ENCODE measurements at regions not wholly inside any gene's neighbourhood (a gene's known extent, or its start where the extent isn't known, plus 50 kb on each side); places are given as distances from the start of the nearest gene placed in this dataset.

DNA sequence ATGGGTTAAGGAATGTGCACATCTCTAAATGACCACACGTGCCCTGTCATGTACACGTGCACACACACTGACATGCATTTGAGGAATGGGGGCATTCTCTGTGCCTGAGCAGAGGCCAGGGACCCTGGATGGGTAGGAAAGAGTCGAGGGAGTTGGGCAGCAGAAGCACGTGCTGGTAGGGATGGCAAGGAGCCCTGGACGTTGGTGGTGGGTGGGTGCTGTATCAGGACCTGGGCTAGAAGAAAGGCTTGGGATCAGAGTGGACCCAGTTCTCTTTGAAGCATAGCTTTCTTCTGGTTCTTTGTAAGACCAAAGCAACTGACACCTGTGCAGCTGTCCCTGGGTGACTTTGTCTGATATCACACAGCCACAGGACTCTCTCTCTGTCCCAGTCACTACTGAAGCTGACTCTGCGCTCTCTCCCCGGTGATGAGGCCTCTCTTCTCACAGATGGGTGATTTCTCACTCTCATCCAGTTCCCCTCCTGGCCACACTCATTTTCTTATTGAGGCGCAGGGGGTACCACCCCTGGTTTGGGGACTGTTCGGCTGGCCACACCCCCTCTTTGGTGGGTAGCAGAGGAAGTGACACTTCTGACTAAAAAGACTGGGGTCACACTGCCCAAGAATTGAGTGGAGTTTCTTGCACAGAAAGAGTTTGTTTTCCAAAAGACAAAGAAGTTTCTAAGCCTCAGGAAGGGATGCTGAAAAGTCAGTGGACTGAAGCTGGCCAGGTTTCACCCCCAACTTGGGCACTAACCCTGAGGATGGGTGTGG lies 171.7 kb upstream of the RTL1 start:
- Histone ChIP-seq H3K4me3 (ENCODE audit: insufficient read depth in 1 of 2, low read depth in 1 of 2, low read length in 2 of 2) (no peak overlapping the region), H2AK5ac (ENCODE audit: low read length, severe bottlenecking) (peak overlapping the region; percentile 77), H3K79me1 (replicated peaks; ENCODE audit: low read length, poor library complexity, severe bottlenecking) (no peaks in the 10 kb centered on the region), H3K4ac (ENCODE audit: low read depth in 1 of 2, low read length in 2 of 2) (no peak overlapping the region), H2BK15ac (ENCODE audit: low read depth, poor library complexity, severe bottlenecking) (no peak overlapping the region), H3K14ac (ENCODE audit: low read length in 2 of 2) (peak overlapping the region in 1 of 2 experiments; percentile 14), H3K4me2 (ENCODE audit: low read length, poor library complexity, severe bottlenecking) (no peak overlapping the region), H4K91ac (ENCODE audit: low read length) (no peak overlapping the region), H3K9ac (ENCODE audit: low read length) (no peak overlapping the region), H3K4me1 (ENCODE audit: control insufficient read depth, insufficient read depth, low read depth, low read length) (peaks cover 60% of the 10 kb centered on the region), H3K23ac (ENCODE audit: low read length in 2 of 2) (no peak overlapping the region), H3K18ac (ENCODE audit: low read depth in 1 of 2, low read length in 2 of 2) (peak overlapping the region in 1 of 2 experiments; percentile 28), H4K8ac (ENCODE audit: low read length) (no peak overlapping the region), H2BK5ac (ENCODE audit: low read depth, low read length, poor library complexity, severe bottlenecking) (no peak overlapping the region), H2AFZ (ENCODE audit: low read depth, low read length) (no peak overlapping the region), H3K9me3 (ENCODE audit: control insufficient read depth, low read length) (no peaks in the 10 kb centered on the region), H3K27ac (ENCODE audit: low read length, poor library complexity, severe bottlenecking) (no peak overlapping the region), H3K27me3 (ENCODE audit: control insufficient read depth in 1 of 2, insufficient read depth in 1 of 2, low read length in 2 of 2) (peaks cover 0 to 46% of the 10 kb centered on the region in 2 experiments), H3K36me3 (ENCODE audit: control insufficient read depth in 1 of 2, insufficient read depth in 2 of 2, low read depth in 1 of 2, low read length in 2 of 2) (peaks cover 0 to 22% of the 10 kb centered on the region in 2 experiments), H2BK120ac (ENCODE audit: low read depth, low read length) (no peak overlapping the region), H2BK12ac (ENCODE audit: low read length in 2 of 2) (no peak overlapping the region)
- no peak for DNase-seq
- 78% methylated on average over 8 of the region's 9 CpGs for WGBS

DNA sequence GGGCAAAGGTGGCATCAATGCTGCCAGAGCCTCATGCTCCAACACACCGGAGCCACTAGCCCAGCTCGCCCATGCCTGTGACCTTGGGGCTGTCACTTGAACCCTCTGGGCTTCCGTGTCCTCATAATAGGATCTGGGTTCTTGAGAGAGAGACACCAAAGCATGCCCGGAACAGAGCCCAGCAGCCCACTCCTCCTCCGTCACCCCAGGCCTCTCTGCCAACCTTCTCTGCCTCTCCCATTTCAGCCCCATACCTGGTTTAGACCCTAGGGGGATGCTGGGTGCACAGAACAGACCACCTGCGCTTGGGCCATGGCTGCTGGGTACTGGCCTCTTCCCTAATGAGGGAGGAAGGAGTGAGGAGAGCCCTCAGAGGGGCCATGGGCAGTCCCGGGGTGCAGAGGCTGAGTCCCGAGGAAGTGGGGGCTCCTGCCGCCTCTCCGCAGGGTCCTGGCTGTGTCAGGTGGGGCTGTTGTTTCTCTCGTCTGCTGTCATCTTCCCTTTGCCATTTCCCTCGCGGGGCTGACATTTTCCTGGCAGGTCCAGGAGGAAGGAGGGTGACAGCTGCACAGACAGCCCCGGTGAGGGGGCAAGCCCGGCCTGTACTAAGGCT lies 172.4 kb upstream of the RTL1 start:
- H3K18ac ChIP-seq (ENCODE audit: low read depth in 1 of 2, low read length in 2 of 2) = no peak overlapping the region
- H3K79me1 ChIP-seq (replicated peaks; ENCODE audit: low read length, poor library complexity, severe bottlenecking) = no peaks in the 10 kb centered on the region
- H3K27me3 ChIP-seq (ENCODE audit: control insufficient read depth in 1 of 2, insufficient read depth in 1 of 2, low read length in 2 of 2) = peaks cover 0 to 53% of the 10 kb centered on the region in 2 experiments
- H4K8ac ChIP-seq (ENCODE audit: low read length) = no peak overlapping the region
- H3K9ac ChIP-seq (ENCODE audit: low read length) = no peak overlapping the region
- peaks cover 0 to 15% of the 10 kb centered on the region in 2 experiments for H3K36me3 ChIP-seq (ENCODE audit: control insufficient read depth in 1 of 2, insufficient read depth in 2 of 2, low read depth in 1 of 2, low read length in 2 of 2)
- H2BK5ac ChIP-seq (ENCODE audit: low read depth, low read length, poor library complexity, severe bottlenecking) = no peak overlapping the region
- WGBS = 74% methylated on average over 14 of the region's 15 CpGs
- H2BK15ac ChIP-seq (ENCODE audit: low read depth, poor library complexity, severe bottlenecking) = no peak overlapping the region
- H3K27ac ChIP-seq (ENCODE audit: low read length, poor library complexity, severe bottlenecking) = no peak overlapping the region
- no peak overlapping the region for H3K4me2 ChIP-seq (ENCODE audit: low read length, poor library complexity, severe bottlenecking)
- H3K23ac ChIP-seq (ENCODE audit: low read length in 2 of 2) = no peak overlapping the region
- H3K4ac ChIP-seq (ENCODE audit: low read depth in 1 of 2, low read length in 2 of 2) = no peak overlapping the region
- no peak overlapping the region for H2AK5ac ChIP-seq (ENCODE audit: low read length, severe bottlenecking)
- peaks cover 60% of the 10 kb centered on the region for H3K4me1 ChIP-seq (ENCODE audit: control insufficient read depth, insufficient read depth, low read depth, low read length)
- no peak overlapping the region for H2AFZ ChIP-seq (ENCODE audit: low read depth, low read length)
- no peak overlapping the region for H3K14ac ChIP-seq (ENCODE audit: low read length in 2 of 2)
- DNase-seq = no peak
- H2BK12ac ChIP-seq (ENCODE audit: low read length in 2 of 2) = no peak overlapping the region
- no peak overlapping the region for H4K91ac ChIP-seq (ENCODE audit: low read length)
- H3K4me3 ChIP-seq (ENCODE audit: insufficient read depth in 1 of 2, low read depth in 1 of 2, low read length in 2 of 2) = no peak overlapping the region
- no peak overlapping the region for H2BK120ac ChIP-seq (ENCODE audit: low read depth, low read length)
- H3K9me3 ChIP-seq (ENCODE audit: control insufficient read depth, low read length) = no peaks in the 10 kb centered on the region

DNA sequence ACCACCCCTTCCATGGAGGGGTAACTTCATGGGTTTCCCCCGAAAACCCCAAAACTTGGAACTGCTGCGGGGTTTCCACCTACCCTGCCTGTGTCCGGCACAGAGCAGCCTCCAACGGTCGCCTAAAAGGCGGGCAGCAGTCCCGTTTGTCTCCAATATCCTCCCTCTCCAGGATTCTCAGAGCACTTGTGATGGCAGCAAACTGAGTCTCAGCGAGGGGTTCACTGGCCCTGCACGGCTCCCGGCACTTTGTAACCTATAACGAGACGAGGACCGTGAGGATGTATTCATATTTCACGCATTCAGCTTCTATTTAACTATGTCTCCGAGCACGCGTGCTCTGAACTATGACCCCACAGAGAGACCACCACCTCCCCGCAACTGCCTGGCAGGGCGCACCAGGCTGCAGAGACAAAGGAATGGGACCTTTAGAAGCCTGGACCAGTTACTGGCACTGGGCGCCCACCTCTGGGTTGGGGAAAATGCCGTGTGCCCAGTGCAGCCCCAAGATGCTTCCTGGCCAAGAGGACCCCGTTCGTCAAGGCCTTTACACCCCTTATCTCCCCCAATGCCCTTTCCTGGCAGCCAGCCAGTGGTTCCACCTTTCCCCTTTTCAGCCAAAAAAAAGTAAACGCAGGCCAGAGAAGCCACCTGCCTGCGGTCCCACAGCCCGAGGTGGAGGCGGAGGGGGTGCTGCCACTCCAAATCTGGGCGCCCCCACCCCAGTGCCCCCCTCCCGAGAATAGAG lies 173.1 kb upstream of the RTL1 start:
- no peak overlapping the region for H2AFZ ChIP-seq (ENCODE audit: low read depth, low read length)
- no peak overlapping the region for H3K14ac ChIP-seq (ENCODE audit: low read length in 2 of 2)
- no peak overlapping the region for H2BK15ac ChIP-seq (ENCODE audit: low read depth, poor library complexity, severe bottlenecking)

More for the DNA sequence above, 173.1 kb upstream of the RTL1 start:
- H4K91ac ChIP-seq (ENCODE audit: low read length) = no peak overlapping the region
- H2BK120ac ChIP-seq (ENCODE audit: low read depth, low read length) = no peak overlapping the region
- no peak overlapping the region for H4K8ac ChIP-seq (ENCODE audit: low read length)
- peaks cover 56% of the 10 kb centered on the region for H3K4me1 ChIP-seq (ENCODE audit: control insufficient read depth, insufficient read depth, low read depth, low read length)
- H3K36me3 ChIP-seq (ENCODE audit: control insufficient read depth in 1 of 2, insufficient read depth in 2 of 2, low read depth in 1 of 2, low read length in 2 of 2) = peaks cover 0 to 9% of the 10 kb centered on the region in 2 experiments
- no peak overlapping the region for H3K9ac ChIP-seq (ENCODE audit: low read length)
- H3K27me3 ChIP-seq (ENCODE audit: control insufficient read depth in 1 of 2, insufficient read depth in 1 of 2, low read length in 2 of 2) = peaks cover 0 to 53% of the 10 kb centered on the region in 2 experiments
- H3K18ac ChIP-seq (ENCODE audit: low read depth in 1 of 2, low read length in 2 of 2) = peak overlapping the region in 1 of 2 experiments; percentile 61
- H3K79me1 ChIP-seq (replicated peaks; ENCODE audit: low read length, poor library complexity, severe bottlenecking) = no peaks in the 10 kb centered on the region
- WGBS = 83% methylated on average over 29 of the region's 29 CpGs
- H2AK5ac ChIP-seq (ENCODE audit: low read length, severe bottlenecking) = no peak overlapping the region
- H3K9me3 ChIP-seq (ENCODE audit: control insufficient read depth, low read length) = no peaks in the 10 kb centered on the region
- no peak overlapping the region for H3K23ac ChIP-seq (ENCODE audit: low read length in 2 of 2)
- no peak overlapping the region for H3K4ac ChIP-seq (ENCODE audit: low read depth in 1 of 2, low read length in 2 of 2)
- no peak for DNase-seq
- H3K4me2 ChIP-seq (ENCODE audit: low read length, poor library complexity, severe bottlenecking) = peak overlapping the region; percentile 36
- no peak overlapping the region for H2BK12ac ChIP-seq (ENCODE audit: low read length in 2 of 2)
- no peak overlapping the region for H3K27ac ChIP-seq (ENCODE audit: low read length, poor library complexity, severe bottlenecking)
- no peak overlapping the region for H3K4me3 ChIP-seq (ENCODE audit: insufficient read depth in 1 of 2, low read depth in 1 of 2, low read length in 2 of 2)
- H2BK5ac ChIP-seq (ENCODE audit: low read depth, low read length, poor library complexity, severe bottlenecking) = peak overlapping the region; percentile 9
